HL-60 (cell line): ENCODE measurements at regions not wholly inside any gene's neighbourhood (a gene's known extent, or its start where the extent isn't known, plus 50 kb on each side); places are given as distances from the start of the nearest gene placed in this dataset.

ENCODE experiments used
- POLR2AphosphoS5 ChIP-seq: IDR thresholded peaks from 2 replicates; pipeline ENCODE4 v1.6.1; 2012; ENCODE audit warnings: low read depth
- TF ChIP-seq, protein P1 (sequence below): IDR thresholded peaks from one replicate; pipeline ENCODE4 v1.5.1; 2011; ENCODE audit warnings: low read length, control low read depth, inconsistent platforms; ENCODE audit not compliant: insufficient read depth
- TF ChIP-seq, protein P2 (sequence below): IDR thresholded peaks from 2 replicates; pipeline ENCODE4 v1.6.1; 2012; ENCODE audit warnings: low read depth; ENCODE audit not compliant: insufficient replicate concordance

DNA sequence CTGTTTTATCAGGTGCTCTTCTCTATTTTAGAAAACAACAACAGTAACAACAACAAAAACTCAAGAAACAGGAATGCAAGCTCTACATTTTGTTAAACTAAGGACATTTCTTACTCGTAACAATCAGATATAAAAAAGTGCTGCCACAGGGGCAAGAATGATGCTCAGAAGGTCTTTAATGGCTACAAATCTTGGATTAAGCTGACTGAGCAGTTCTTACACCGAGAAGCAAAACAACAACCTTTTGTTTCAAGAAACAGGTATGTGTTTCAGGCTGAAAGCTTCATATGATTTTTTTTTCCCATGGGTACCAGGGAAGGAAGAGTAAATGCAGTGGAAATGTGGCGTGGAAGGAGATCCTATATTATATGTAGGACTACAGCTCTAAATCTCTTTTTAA lies 786.8 kb upstream of the FBXO33 start:
- TF ChIP-seq, protein P1, sequence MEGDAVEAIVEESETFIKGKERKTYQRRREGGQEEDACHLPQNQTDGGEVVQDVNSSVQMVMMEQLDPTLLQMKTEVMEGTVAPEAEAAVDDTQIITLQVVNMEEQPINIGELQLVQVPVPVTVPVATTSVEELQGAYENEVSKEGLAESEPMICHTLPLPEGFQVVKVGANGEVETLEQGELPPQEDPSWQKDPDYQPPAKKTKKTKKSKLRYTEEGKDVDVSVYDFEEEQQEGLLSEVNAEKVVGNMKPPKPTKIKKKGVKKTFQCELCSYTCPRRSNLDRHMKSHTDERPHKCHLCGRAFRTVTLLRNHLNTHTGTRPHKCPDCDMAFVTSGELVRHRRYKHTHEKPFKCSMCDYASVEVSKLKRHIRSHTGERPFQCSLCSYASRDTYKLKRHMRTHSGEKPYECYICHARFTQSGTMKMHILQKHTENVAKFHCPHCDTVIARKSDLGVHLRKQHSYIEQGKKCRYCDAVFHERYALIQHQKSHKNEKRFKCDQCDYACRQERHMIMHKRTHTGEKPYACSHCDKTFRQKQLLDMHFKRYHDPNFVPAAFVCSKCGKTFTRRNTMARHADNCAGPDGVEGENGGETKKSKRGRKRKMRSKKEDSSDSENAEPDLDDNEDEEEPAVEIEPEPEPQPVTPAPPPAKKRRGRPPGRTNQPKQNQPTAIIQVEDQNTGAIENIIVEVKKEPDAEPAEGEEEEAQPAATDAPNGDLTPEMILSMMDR: no peak
- no peak for TF ChIP-seq POLR2AphosphoS5
- TF ChIP-seq, protein P2, sequence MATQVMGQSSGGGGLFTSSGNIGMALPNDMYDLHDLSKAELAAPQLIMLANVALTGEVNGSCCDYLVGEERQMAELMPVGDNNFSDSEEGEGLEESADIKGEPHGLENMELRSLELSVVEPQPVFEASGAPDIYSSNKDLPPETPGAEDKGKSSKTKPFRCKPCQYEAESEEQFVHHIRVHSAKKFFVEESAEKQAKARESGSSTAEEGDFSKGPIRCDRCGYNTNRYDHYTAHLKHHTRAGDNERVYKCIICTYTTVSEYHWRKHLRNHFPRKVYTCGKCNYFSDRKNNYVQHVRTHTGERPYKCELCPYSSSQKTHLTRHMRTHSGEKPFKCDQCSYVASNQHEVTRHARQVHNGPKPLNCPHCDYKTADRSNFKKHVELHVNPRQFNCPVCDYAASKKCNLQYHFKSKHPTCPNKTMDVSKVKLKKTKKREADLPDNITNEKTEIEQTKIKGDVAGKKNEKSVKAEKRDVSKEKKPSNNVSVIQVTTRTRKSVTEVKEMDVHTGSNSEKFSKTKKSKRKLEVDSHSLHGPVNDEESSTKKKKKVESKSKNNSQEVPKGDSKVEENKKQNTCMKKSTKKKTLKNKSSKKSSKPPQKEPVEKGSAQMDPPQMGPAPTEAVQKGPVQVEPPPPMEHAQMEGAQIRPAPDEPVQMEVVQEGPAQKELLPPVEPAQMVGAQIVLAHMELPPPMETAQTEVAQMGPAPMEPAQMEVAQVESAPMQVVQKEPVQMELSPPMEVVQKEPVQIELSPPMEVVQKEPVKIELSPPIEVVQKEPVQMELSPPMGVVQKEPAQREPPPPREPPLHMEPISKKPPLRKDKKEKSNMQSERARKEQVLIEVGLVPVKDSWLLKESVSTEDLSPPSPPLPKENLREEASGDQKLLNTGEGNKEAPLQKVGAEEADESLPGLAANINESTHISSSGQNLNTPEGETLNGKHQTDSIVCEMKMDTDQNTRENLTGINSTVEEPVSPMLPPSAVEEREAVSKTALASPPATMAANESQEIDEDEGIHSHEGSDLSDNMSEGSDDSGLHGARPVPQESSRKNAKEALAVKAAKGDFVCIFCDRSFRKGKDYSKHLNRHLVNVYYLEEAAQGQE: no peak
